Kidney (tissue), 13 donors: ENCODE measurements at regions not wholly inside any gene's neighbourhood (a gene's known extent, or its start where the extent isn't known, plus 50 kb on each side); places are given as distances from the start of the nearest gene placed in this dataset.

Source experiments
- DNase-seq, 5 donors: peaks; one replicate each; pipeline ENCODE4 v3.0.0-alpha.2; 2013 to 2020
- FAIRE-seq: peaks from 2 replicates; lab custom pipeline; 2012; peaks lifted over from hg19 to GRCh38; lab: Jason Lieb, UNC
- H3K27ac ChIP-seq, 2 donors: one replicate each; pipeline ENCODE4 v1.7.0; 2013; ENCODE audit warnings: low read depth in 2 of 2, low read length in 2 of 2, inconsistent platforms in 1 of 2
- H3K27me3 ChIP-seq: one replicate; pipeline ENCODE4 v1.7.1; 2013; ENCODE audit warnings: low read length, inconsistent platforms; ENCODE audit not compliant: control insufficient read depth, insufficient read depth
- H3K36me3 ChIP-seq, 3 donors: one replicate each; pipeline versions ENCODE4 v1.7.0 to v1.7.1; 2013; ENCODE audit warnings: low read length in 3 of 3, control low read depth in 1 of 3, inconsistent platforms in 1 of 3; ENCODE audit not compliant: insufficient read depth in 3 of 3, control insufficient read depth in 2 of 3
- H3K4me1 ChIP-seq, 3 donors: one replicate each; pipeline versions ENCODE4 v1.7.0 to v1.7.1; 2013; ENCODE audit warnings: low read length in 3 of 3, inconsistent platforms in 1 of 3, low read depth in 1 of 3; ENCODE audit not compliant: control insufficient read depth in 2 of 3, insufficient read depth in 2 of 3
- H3K4me3 ChIP-seq, 3 donors: one replicate each; pipeline versions ENCODE4 v1.7.0 to v1.8.1; 2013; ENCODE audit warnings: low read length in 3 of 3, control low read depth in 1 of 3, inconsistent platforms in 1 of 3
- H3K9ac ChIP-seq, 3 donors: one replicate each; pipeline versions ENCODE4 v1.7.0 to v1.7.1; 2013; ENCODE audit warnings: low read length in 3 of 3, control low read depth in 1 of 3, inconsistent platforms in 1 of 3
- H3K9me3 ChIP-seq, 3 donors: one replicate each; pipeline versions ENCODE4 v1.7.0 to v1.7.1; 2013; ENCODE audit warnings: low read length in 3 of 3, control low read depth in 1 of 3, inconsistent platforms in 1 of 3; ENCODE audit not compliant: control insufficient read depth in 2 of 3, insufficient read depth in 1 of 3
- CTCF ChIP-seq: IDR thresholded peaks from 3 replicates; pipeline ENCODE4 v1.5.1; 2012; ENCODE audit warnings: mild to moderate bottlenecking, moderate library complexity, borderline replicate concordance; ENCODE audit not compliant: insufficient read depth; ENCODE audit errors: extremely low read depth
- intact Hi-C: fragments of 100-400 bp; cut with DNase I; formaldehyde crosslinking; loops from one replicate; pipeline ENCODE4 v1.11.1; 2022
- donor health status: control.
- donor health status: control.
- donor health status: control.
- donor health status: control.
- donor health status: control.
- donor health status: DM: yes; HTN: yes; CAD: no.
- donor health status: Normal renal cell carcinoma (clear cell type).

GRCh38 chr2:67295851-67296250, 101.3 kb upstream of the ETAA1 start:
- Histone ChIP-seq H3K4me3 (no peak overlapping the region), H3K27me3 (no peaks in the 10 kb centered on the region), H3K9ac (no peak overlapping the region), H3K36me3 (no peaks in the 10 kb centered on the region), H3K9me3 (no peaks in the 10 kb centered on the region), H3K27ac (no peak overlapping the region), H3K4me1 (no peaks in the 10 kb centered on the region)
- FAIRE-seq, result no peak
- no peak for DNase-seq
- intact Hi-C loops, result no loop called here
- no peak for TF ChIP-seq CTCF

- H3K9me3 ChIP-seq, result no peaks in the 10 kb centered on the region
- H3K4me1 ChIP-seq, result no peaks in the 10 kb centered on the region
- no peak overlapping the region for H3K9ac ChIP-seq
- no peak for FAIRE-seq
- no peak overlapping the region for H3K4me3 ChIP-seq
- H3K27me3 ChIP-seq, result no peaks in the 10 kb centered on the region
- DNase-seq, result no peak
- no peak for TF ChIP-seq CTCF
- no peak overlapping the region for H3K27ac ChIP-seq
- intact Hi-C loops, result no loop called here
- H3K36me3 ChIP-seq, result no peaks in the 10 kb centered on the region
These were observed 92.7 kb upstream of the ETAA1 start for GRCh38 chr2:67304300-67304890.

- no peak for FAIRE-seq
- Histone ChIP-seq H3K9ac (no peak overlapping the region), H3K9me3 (no peaks in the 10 kb centered on the region), H3K36me3 (no peaks in the 10 kb centered on the region), H3K27ac (no peak overlapping the region), H3K27me3 (no peaks in the 10 kb centered on the region), H3K4me1 (no peaks in the 10 kb centered on the region), H3K4me3 (no peak overlapping the region)
- no peak for TF ChIP-seq CTCF
- intact Hi-C loops, result no loop called here
- DNase-seq, result no peak
These were observed 87.9 kb upstream of the ETAA1 start for GRCh38 chr2:67309281-67309680.

- no peak for TF ChIP-seq CTCF
- Histone ChIP-seq H3K36me3 (no peaks in the 10 kb centered on the region), H3K9ac (no peak overlapping the region), H3K4me1 (no peaks in the 10 kb centered on the region), H3K4me3 (no peak overlapping the region), H3K27me3 (no peaks in the 10 kb centered on the region), H3K9me3 (no peaks in the 10 kb centered on the region), H3K27ac (no peak overlapping the region)
- FAIRE-seq (no peak), DNase-seq (no peak)
- intact Hi-C loops, result no loop called here
These were observed 85.6 kb upstream of the ETAA1 start for GRCh38 chr2:67311536-67311935.
